SK-N-SH (cell line): ENCODE measurements at regions not wholly inside any gene's neighbourhood (a gene's known extent, or its start where the extent isn't known, plus 50 kb on each side); places are given as distances from the start of the nearest gene placed in this dataset.

Experiments used
- CTCF ChIA-PET: fragments of 300-600, 350-600 bp; formaldehyde crosslinking; extraction: SDS; loops from one replicate; lab custom pipeline; 2021; lab: Yijun Ruan, JAX
- POLR2A ChIA-PET: fragments of 350-600 bp; sonication (Branson Sonifier 250); formaldehyde crosslinking; extraction: SDS; loops from one replicate; lab custom pipeline; 2020; ENCODE audit warnings: antibody characterized with exemption, inconsistent platforms; lab: Yijun Ruan, JAX
- DNase-seq: peaks from one replicate; pipeline ENCODE4 v3.0.0; 2012
- H2AFZ ChIP-seq: fragments of 200-600 bp; sonication (generic); 2 replicates; pipeline ENCODE4 v1.8.1; 2016; ENCODE audit warnings: antibody characterized with exemption, mild to moderate bottlenecking, low read depth
- H3F3A ChIP-seq: fragments of 200-600 bp; sonication (generic); replicated peaks from 2 replicates; pipeline ENCODE3; 2016; ENCODE audit warnings: antibody characterized with exemption, mild to moderate bottlenecking; ENCODE audit not compliant: insufficient read depth
- H3K27ac ChIP-seq, 2 experiments: fragments of 200-500 bp in 1 of 2; fragments of 200-600 bp in 1 of 2; sonication (Bioruptor generic) in 1 of 2; sonication (generic), shearing (Covaris generic) in 1 of 2; 2 replicates each; pipeline versions ENCODE4 v1.5.1 to v1.6.1; 2014 to 2016; ENCODE audit warnings: low read depth in 2 of 2, inconsistent platforms in 1 of 2, low read length in 1 of 2, mild to moderate bottlenecking in 1 of 2, mixed read lengths in 1 of 2
- H3K27me3 ChIP-seq: fragments of 200-600 bp; sonication (generic), shearing (Covaris generic); 2 replicates; pipeline ENCODE4 v1.6.1; 2016; ENCODE audit warnings: mixed run types; ENCODE audit not compliant: insufficient read depth
- H3K36me3 ChIP-seq, 2 experiments: fragments of 200-500 bp in 1 of 2; fragments of 200-600 bp in 1 of 2; sonication (Bioruptor generic) in 1 of 2; sonication (generic) in 1 of 2; replicated peaks in 1 of 2; 2 replicates each; pipeline versions ENCODE3 to v1.5.1; 2014 to 2016; ENCODE audit warnings: low read length in 1 of 2, mild to moderate bottlenecking in 1 of 2; ENCODE audit not compliant: insufficient read depth in 2 of 2, control insufficient read depth in 1 of 2
- H3K4me1 ChIP-seq, 2 experiments: fragments of 200-500 bp in 1 of 2; fragments of 200-600 bp in 1 of 2; sonication (Bioruptor generic) in 1 of 2; sonication (generic), shearing (Covaris generic) in 1 of 2; 2 replicates each; pipeline versions ENCODE4 v1.5.1 to v1.6.1; 2014 to 2016; ENCODE audit warnings: low read depth in 1 of 2, low read length in 1 of 2, mixed run types in 1 of 2; ENCODE audit not compliant: insufficient read depth in 2 of 2, control insufficient read depth in 1 of 2
- H3K4me2 ChIP-seq: fragments of 200-600 bp; sonication (generic), shearing (Covaris generic); 2 replicates; pipeline ENCODE4 v1.6.1; 2017; ENCODE audit warnings: mixed run types
- H3K4me3 ChIP-seq, 2 experiments: fragments of 200-500 bp in 1 of 2; fragments of 200-600 bp in 1 of 2; sonication (Bioruptor generic) in 1 of 2; sonication (generic), shearing (Covaris generic) in 1 of 2; 2 replicates each; pipeline versions ENCODE4 v1.5.1 to v1.8.1; 2014 to 2016; ENCODE audit warnings: low read depth in 2 of 2, inconsistent platforms in 1 of 2, low read length in 1 of 2, mild to moderate bottlenecking in 1 of 2, mixed read lengths in 1 of 2, moderate library complexity in 1 of 2
- H3K79me2 ChIP-seq: fragments of 200-600 bp; sonication (generic); 2 replicates; pipeline ENCODE4 v1.8.1; 2017; ENCODE audit warnings: mild to moderate bottlenecking; ENCODE audit not compliant: insufficient read depth
- H3K9ac ChIP-seq: fragments of 200-600 bp; sonication (generic); 2 replicates; pipeline ENCODE4 v1.6.1; 2017; ENCODE audit warnings: mixed run types
- H3K9me2 ChIP-seq: fragments of 200-600 bp; sonication (generic); 2 replicates; pipeline ENCODE4 v1.6.1; 2017; ENCODE audit warnings: mixed run types
- H3K9me3 ChIP-seq: fragments of 200-600 bp; sonication (generic); 2 replicates; pipeline ENCODE4 v1.6.1; 2017; ENCODE audit warnings: mixed run types, mild to moderate bottlenecking, moderate library complexity
- H4K20me1 ChIP-seq: fragments of 200-600 bp; sonication (generic); 2 replicates; pipeline ENCODE4 v1.6.1; 2017; ENCODE audit warnings: mild to moderate bottlenecking, mixed run types; ENCODE audit not compliant: insufficient read depth
- CHD2 ChIP-seq: fragments of 150-350 bp; IDR thresholded peaks from 2 replicates; pipeline ENCODE4 v1.6.1; 2018; ENCODE audit warnings: low read length; ENCODE audit not compliant: partially characterized antibody
- ELF1 ChIP-seq: IDR thresholded peaks from 2 replicates; pipeline ENCODE4 v1.4.0; 2012
- EP300 ChIP-seq, 2 experiments: IDR thresholded peaks; 2 replicates each; pipeline versions ENCODE4 v1.4.0 to v1.6.1; 2012; ENCODE audit warnings: borderline replicate concordance in 1 of 2, low read depth in 1 of 2, low read length in 1 of 2
- FOXJ3 ChIP-seq: sonication (generic); formaldehyde crosslinking; IDR thresholded peaks from 2 replicates; pipeline ENCODE4 v1.5.1; 2020; ENCODE audit warnings: mild to moderate bottlenecking, missing genetic modification reagents
- GABPA ChIP-seq: IDR thresholded peaks from 2 replicates; pipeline ENCODE4 v1.4.0; 2012; ENCODE audit warnings: low read depth, mild to moderate bottlenecking
- GATA2 ChIP-seq: sonication (generic); formaldehyde crosslinking; IDR thresholded peaks from 2 replicates; pipeline ENCODE4 v1.5.0; 2020; ENCODE audit warnings: mild to moderate bottlenecking, missing genetic modification reagents
- IRF3 ChIP-seq: fragments of 150-350 bp; IDR thresholded peaks from 2 replicates; pipeline ENCODE4 v1.6.1; 2016; ENCODE audit warnings: mild to moderate bottlenecking, low read depth, low read length
- JUND ChIP-seq: IDR thresholded peaks from 2 replicates; pipeline ENCODE4 v1.4.0; 2012
- MEF2A ChIP-seq: IDR thresholded peaks from 2 replicates; pipeline ENCODE4 v1.4.0; 2012; ENCODE audit warnings: low read depth, borderline replicate concordance
- NFIC ChIP-seq: IDR thresholded peaks from 2 replicates; pipeline ENCODE4 v1.4.0; 2012; ENCODE audit warnings: borderline replicate concordance
- NRF1 ChIP-seq: IDR thresholded peaks from 2 replicates; pipeline ENCODE4 v1.6.1; 2012; ENCODE audit warnings: low read depth, mild to moderate bottlenecking, low read length
- POLR2AphosphoS5 ChIP-seq: IDR thresholded peaks from 2 replicates; pipeline ENCODE4 v1.6.1; 2012; ENCODE audit warnings: low read depth, low read length
- RAD21 ChIP-seq: IDR thresholded peaks from 2 replicates; pipeline ENCODE4 v1.6.1; 2012; ENCODE audit warnings: mild to moderate bottlenecking, low read length
- RCOR1 ChIP-seq: fragments of 150-350 bp; IDR thresholded peaks from 2 replicates; pipeline ENCODE4 v1.6.1; 2017; ENCODE audit warnings: antibody characterized with exemption, low read length
- REST ChIP-seq: IDR thresholded peaks from 2 replicates; pipeline ENCODE4 v1.6.1; 2012; ENCODE audit warnings: mild to moderate bottlenecking, low read depth, low read length, moderate library complexity
- RFX5 ChIP-seq: IDR thresholded peaks from 2 replicates; pipeline ENCODE4 v1.6.1; 2012; ENCODE audit warnings: mild to moderate bottlenecking, improper control_type of control experiment, low read length
- RXRA ChIP-seq: IDR thresholded peaks from 2 replicates; pipeline ENCODE4 v1.4.0; 2012; ENCODE audit warnings: low read depth, mild to moderate bottlenecking, borderline replicate concordance
- TEAD4 ChIP-seq: IDR thresholded peaks from 2 replicates; pipeline ENCODE4 v1.4.0; 2012; ENCODE audit warnings: mild to moderate bottlenecking, borderline replicate concordance; ENCODE audit not compliant: insufficient read depth
- USF1 ChIP-seq: IDR thresholded peaks from 2 replicates; pipeline ENCODE4 v1.4.0; 2012; ENCODE audit warnings: low read depth, borderline replicate concordance
- USF2 ChIP-seq: fragments of 150-350 bp; IDR thresholded peaks from 2 replicates; pipeline ENCODE4 v1.6.1; 2017; ENCODE audit warnings: antibody characterized with exemption, low read length, low read depth, borderline replicate concordance
- WGBS: methylation state at CpG from one replicate; pipeline ENCODE4 v1.1.6; 2017; ENCODE audit warnings: low lambda C conversion rate; 5-methylcytosine and 5-hydroxymethylcytosine counted together

- CTCF ChIA-PET = no interaction called here
- WGBS = 93% methylated on average over 3 of the region's 3 CpGs
Observed at GRCh38 chr1:218810306-218810705, 363.4 kb upstream of the LYPLAL1 start.

More at GRCh38 chr1:218810306-218810705, 363.4 kb upstream of the LYPLAL1 start:
- Histone ChIP-seq H3K4me2 (no peak overlapping the region), H3K27me3 (no peaks in the 10 kb centered on the region), H4K20me1 (no peaks in the 10 kb centered on the region), H3K36me3 (no peaks in the 10 kb centered on the region), H3K4me1 (no peaks in the 10 kb centered on the region; a peak in 1 of 4 replicates), H3K79me2 (no peaks in the 10 kb centered on the region), H3K9me3 (no peaks in the 10 kb centered on the region), H3K9me2 (no peaks in the 10 kb centered on the region), H3K9ac (no peak overlapping the region), H2AFZ (no peak overlapping the region), H3K27ac (no peak overlapping the region), H3K4me3 (no peak overlapping the region), H3F3A (no peaks in the 10 kb centered on the region)
- TF ChIP-seq RCOR1 (no peak), MEF2A (no peak), CHD2 (no peak), FOXJ3 (CRISPR knock-in tag) (no peak), JUND (no peak), RAD21 (no peak), USF1 (no peak), ELF1 (no peak), RXRA (no peak), NFIC (no peak), GABPA (no peak), REST (no peak), USF2 (no peak), EP300 (IDR thresholded peaks at IDR 0.05; ENCODE audit: borderline replicate concordance in 1 of 2, low read depth in 1 of 2, low read length in 1 of 2) (no peak), IRF3 (no peak), POLR2AphosphoS5 (no peak), RFX5 (no peak), NRF1 (no peak), GATA2 (no peak), TEAD4 (no peak)
- DNase-seq = no peak
- POLR2A ChIA-PET = no interaction called here
